WI38 (cell line): ENCODE measurements at regions not wholly inside any gene's neighbourhood (a gene's known extent, or its start where the extent isn't known, plus 50 kb on each side); places are given as distances from the start of the nearest gene placed in this dataset.

Source experiments
- H3K4me3 ChIP-seq: 2 replicates; pipeline ENCODE4 v1.5.1; 2011; ENCODE audit warnings: low read depth, mild to moderate bottlenecking, control low read depth, low read length
- CTCF ChIP-seq: IDR thresholded peaks from 2 replicates; pipeline ENCODE4 v1.5.1; 2012; ENCODE audit warnings: low read depth, mild to moderate bottlenecking, control low read depth, low read length

- H3K4me3 ChIP-seq: no peak overlapping the region
- TF ChIP-seq CTCF: no peak
Observed at GRCh38 chr11:71064702-71065515, 187.5 kb downstream of the SHANK2 start.

- TF ChIP-seq CTCF: no peak
- no peak overlapping the region for H3K4me3 ChIP-seq
Observed at GRCh38 chr11:71064183-71064582, 188.2 kb downstream of the SHANK2 start.

GRCh38 chr11:71063129-71063528 is 189.2 kb downstream of the SHANK2 start:
- no peak for TF ChIP-seq CTCF
- no peak overlapping the region for H3K4me3 ChIP-seq

- no peak for TF ChIP-seq CTCF
- H3K4me3 ChIP-seq: no peak overlapping the region
Observed at GRCh38 chr11:71062199-71062598, 190.2 kb downstream of the SHANK2 start.

- no peak for TF ChIP-seq CTCF
Observed at GRCh38 chr11:71060391-71060791, 192.0 kb downstream of the SHANK2 start.

GRCh38 chr11:71059662-71060061 is 192.7 kb downstream of the SHANK2 start:
- TF ChIP-seq CTCF: no peak
- H3K4me3 ChIP-seq: no peak overlapping the region

More at GRCh38 chr11:71060391-71060791, 192.0 kb downstream of the SHANK2 start:
- no peak overlapping the region for H3K4me3 ChIP-seq

GRCh38 chr11:71055925-71056324 is 196.5 kb downstream of the SHANK2 start:
- no peak overlapping the region for H3K4me3 ChIP-seq
- TF ChIP-seq CTCF: no peak
